NCI-H1105 treated with DMSO at 0.1 percent for 48 hours (cell line): ENCODE measurements at regions not wholly inside any gene's neighbourhood (a gene's known extent, or its start where the extent isn't known, plus 50 kb on each side); places are given as distances from the start of the nearest gene placed in this dataset.

ENCODE experiments used
- DNase-seq: peaks from one replicate; lab custom pipeline; 2025; lab: John Stamatoyannopoulos, UW

- no peak for DNase-seq
Observed at GRCh38 chr4:108527723-108528122, 92.7 kb upstream of the RPL34 start.

- no peak for DNase-seq
Observed at GRCh38 chr4:108520807-108521206, 99.6 kb upstream of the RPL34 start.

GRCh38 chr4:108519911-108520601, 100.3 kb upstream of the RPL34 start:
- DNase-seq: no peak

GRCh38 chr4:108519208-108519833, 101.1 kb upstream of the RPL34 start:
- no peak for DNase-seq

- peak; percentile 61 for DNase-seq
Observed at GRCh38 chr4:108512615-108513505, 107.5 kb upstream of the RPL34 start.

- no peak for DNase-seq
Observed at GRCh38 chr4:108511618-108512017, 108.8 kb upstream of the RPL34 start.

GRCh38 chr4:108502356-108502755, 118.0 kb upstream of the RPL34 start:
- no peak for DNase-seq

- DNase-seq: no peak
Observed at GRCh38 chr4:108498925-108499324, 121.5 kb upstream of the RPL34 start.

GRCh38 chr4:108493596-108493931, 126.8 kb upstream of the RPL34 start:
- DNase-seq: no peak

GRCh38 chr4:108492816-108493595, 127.4 kb upstream of the RPL34 start:
- no peak for DNase-seq

GRCh38 chr4:108488865-108489264, 131.5 kb upstream of the RPL34 start:
- no peak for DNase-seq

GRCh38 chr4:108486046-108486445, 134.3 kb upstream of the RPL34 start:
- no peak for DNase-seq

GRCh38 chr4:108484187-108484586, 136.2 kb upstream of the RPL34 start:
- no peak for DNase-seq

- DNase-seq: peak; percentile 3
Observed at GRCh38 chr4:108483650-108484049, 136.7 kb upstream of the RPL34 start.

GRCh38 chr4:108483079-108483478, 137.3 kb upstream of the RPL34 start:
- DNase-seq: no peak

GRCh38 chr4:108480881-108481280, 139.5 kb upstream of the RPL34 start:
- no peak for DNase-seq

GRCh38 chr4:108477527-108478108, 142.8 kb upstream of the RPL34 start:
- DNase-seq: no peak

- no peak for DNase-seq
Observed at GRCh38 chr4:108473163-108473720, 147.1 kb upstream of the RPL34 start.

- no peak for DNase-seq
Observed at GRCh38 chr4:108466936-108467902, 153.2 kb upstream of the RPL34 start.

- DNase-seq: peak; percentile 3
Observed at GRCh38 chr4:108465886-108466500, 154.4 kb upstream of the RPL34 start.
